HepG2 (cell line): ENCODE measurements at regions not wholly inside any gene's neighbourhood (a gene's known extent, or its start where the extent isn't known, plus 50 kb on each side); places are given as distances from the start of the nearest gene placed in this dataset.

Experiments
- CBX1 ChIP-seq: IDR thresholded peaks from one replicate; pipeline ENCODE4 v1.6.1; 2016; ENCODE audit warnings: antibody characterized with exemption, low read depth
- HNF4A ChIP-seq: sonication (generic); formaldehyde crosslinking; IDR thresholded peaks from 2 replicates; pipeline ENCODE4 v1.4.0; 2020; ENCODE audit warnings: missing genetic modification reagents
- MLXIP ChIP-seq: sonication (generic); formaldehyde crosslinking; IDR thresholded peaks from 2 replicates; pipeline ENCODE4 v1.9.0; 2021; ENCODE audit warnings: missing genetic modification reagents, borderline replicate concordance
- TGIF2 ChIP-seq: IDR thresholded peaks from 2 replicates; pipeline ENCODE4 v1.6.1; 2016; ENCODE audit warnings: control low read depth, missing compliant biosample characterization
- TOPORS ChIP-seq: sonication (generic); formaldehyde crosslinking; IDR thresholded peaks from 2 replicates; pipeline ENCODE4 v1.8.0; 2023; ENCODE audit warnings: mild to moderate bottlenecking, missing genetic modification reagents
- ZNF34 ChIP-seq: sonication (generic); formaldehyde crosslinking; IDR thresholded peaks from 2 replicates; pipeline ENCODE4 v1.4.0; 2020; ENCODE audit warnings: mild to moderate bottlenecking, missing genetic modification reagents, borderline replicate concordance
- ZNF44 ChIP-seq: sonication (generic); formaldehyde crosslinking; IDR thresholded peaks from 2 replicates; pipeline ENCODE4 v1.5.1; 2020; ENCODE audit warnings: mild to moderate bottlenecking, missing genetic modification reagents
- TF ChIP-seq, protein P1 (sequence below): sonication (generic); formaldehyde crosslinking; IDR thresholded peaks from 2 replicates; pipeline ENCODE4 v1.4.0; 2020; ENCODE audit warnings: missing genetic modification reagents, borderline replicate concordance
- TF ChIP-seq, protein P2 (sequence below): sonication (generic); formaldehyde crosslinking; conservative IDR thresholded peaks from 2 replicates; pipeline ENCODE4 v1.5.0; 2020; ENCODE audit warnings: missing genetic modification reagents
- TF ChIP-seq, protein P3 (sequence below): sonication (generic); formaldehyde crosslinking; IDR thresholded peaks from 2 replicates; pipeline ENCODE4 v1.4.0; 2020; ENCODE audit warnings: mild to moderate bottlenecking, missing genetic modification reagents

DNA sequence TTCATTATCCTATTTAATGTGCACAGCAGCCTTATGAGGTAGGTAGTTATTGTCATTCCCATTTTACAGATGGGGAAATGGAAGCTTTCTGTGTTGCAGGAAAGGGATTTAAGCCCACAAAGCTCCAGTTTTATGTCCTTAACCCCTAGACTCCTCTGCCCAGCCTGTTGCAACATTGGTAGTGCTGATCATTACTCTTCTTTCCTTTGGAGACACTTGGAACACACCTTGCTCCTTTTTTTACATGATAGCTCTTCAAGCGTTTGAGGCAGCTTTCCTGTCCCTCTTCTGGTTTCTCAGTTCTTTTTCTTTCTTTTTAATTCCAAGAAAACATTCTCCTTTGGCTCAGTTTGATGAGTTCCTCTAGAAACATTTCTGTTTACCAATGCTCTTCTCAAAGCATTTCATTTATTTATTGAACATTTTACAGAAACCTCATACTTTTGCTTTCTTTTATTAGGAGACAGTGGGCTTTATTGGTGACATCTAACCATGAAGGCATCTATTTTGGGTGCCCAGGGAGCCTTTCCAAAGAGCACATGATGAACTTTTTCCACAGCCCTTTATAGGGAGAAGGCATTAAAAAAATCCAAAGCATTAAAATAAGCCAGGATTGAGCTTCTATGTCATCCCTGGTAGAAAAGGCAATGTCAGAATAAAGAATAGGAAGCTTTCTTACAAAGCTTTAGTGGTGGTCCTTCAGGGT, 218.0 kb downstream of the TMEM38B start (continued):
- TF ChIP-seq, protein P1, sequence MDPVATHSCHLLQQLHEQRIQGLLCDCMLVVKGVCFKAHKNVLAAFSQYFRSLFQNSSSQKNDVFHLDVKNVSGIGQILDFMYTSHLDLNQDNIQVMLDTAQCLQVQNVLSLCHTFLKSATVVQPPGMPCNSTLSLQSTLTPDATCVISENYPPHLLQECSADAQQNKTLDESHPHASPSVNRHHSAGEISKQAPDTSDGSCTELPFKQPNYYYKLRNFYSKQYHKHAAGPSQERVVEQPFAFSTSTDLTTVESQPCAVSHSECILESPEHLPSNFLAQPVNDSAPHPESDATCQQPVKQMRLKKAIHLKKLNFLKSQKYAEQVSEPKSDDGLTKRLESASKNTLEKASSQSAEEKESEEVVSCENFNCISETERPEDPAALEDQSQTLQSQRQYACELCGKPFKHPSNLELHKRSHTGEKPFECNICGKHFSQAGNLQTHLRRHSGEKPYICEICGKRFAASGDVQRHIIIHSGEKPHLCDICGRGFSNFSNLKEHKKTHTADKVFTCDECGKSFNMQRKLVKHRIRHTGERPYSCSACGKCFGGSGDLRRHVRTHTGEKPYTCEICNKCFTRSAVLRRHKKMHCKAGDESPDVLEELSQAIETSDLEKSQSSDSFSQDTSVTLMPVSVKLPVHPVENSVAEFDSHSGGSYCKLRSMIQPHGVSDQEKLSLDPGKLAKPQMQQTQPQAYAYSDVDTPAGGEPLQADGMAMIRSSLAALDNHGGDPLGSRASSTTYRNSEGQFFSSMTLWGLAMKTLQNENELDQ, result no peak
- no peak for TF ChIP-seq MLXIP (CRISPR knock-in tag)
- no peak for TF ChIP-seq TGIF2 (CRISPR knock-in tag)
- TF ChIP-seq HNF4A (CRISPR knock-in tag), result no peak
- TF ChIP-seq CBX1, result no peak
- no peak for TF ChIP-seq ZNF44 (CRISPR knock-in tag)
- TF ChIP-seq, protein P2, sequence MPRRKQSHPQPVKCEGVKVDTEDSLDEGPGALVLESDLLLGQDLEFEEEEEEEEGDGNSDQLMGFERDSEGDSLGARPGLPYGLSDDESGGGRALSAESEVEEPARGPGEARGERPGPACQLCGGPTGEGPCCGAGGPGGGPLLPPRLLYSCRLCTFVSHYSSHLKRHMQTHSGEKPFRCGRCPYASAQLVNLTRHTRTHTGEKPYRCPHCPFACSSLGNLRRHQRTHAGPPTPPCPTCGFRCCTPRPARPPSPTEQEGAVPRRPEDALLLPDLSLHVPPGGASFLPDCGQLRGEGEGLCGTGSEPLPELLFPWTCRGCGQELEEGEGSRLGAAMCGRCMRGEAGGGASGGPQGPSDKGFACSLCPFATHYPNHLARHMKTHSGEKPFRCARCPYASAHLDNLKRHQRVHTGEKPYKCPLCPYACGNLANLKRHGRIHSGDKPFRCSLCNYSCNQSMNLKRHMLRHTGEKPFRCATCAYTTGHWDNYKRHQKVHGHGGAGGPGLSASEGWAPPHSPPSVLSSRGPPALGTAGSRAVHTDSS (CRISPR knock-in tag), result no peak
- no peak for TF ChIP-seq ZNF34 (CRISPR knock-in tag)
- TF ChIP-seq TOPORS (CRISPR knock-in tag), result no peak
- TF ChIP-seq, protein P3, sequence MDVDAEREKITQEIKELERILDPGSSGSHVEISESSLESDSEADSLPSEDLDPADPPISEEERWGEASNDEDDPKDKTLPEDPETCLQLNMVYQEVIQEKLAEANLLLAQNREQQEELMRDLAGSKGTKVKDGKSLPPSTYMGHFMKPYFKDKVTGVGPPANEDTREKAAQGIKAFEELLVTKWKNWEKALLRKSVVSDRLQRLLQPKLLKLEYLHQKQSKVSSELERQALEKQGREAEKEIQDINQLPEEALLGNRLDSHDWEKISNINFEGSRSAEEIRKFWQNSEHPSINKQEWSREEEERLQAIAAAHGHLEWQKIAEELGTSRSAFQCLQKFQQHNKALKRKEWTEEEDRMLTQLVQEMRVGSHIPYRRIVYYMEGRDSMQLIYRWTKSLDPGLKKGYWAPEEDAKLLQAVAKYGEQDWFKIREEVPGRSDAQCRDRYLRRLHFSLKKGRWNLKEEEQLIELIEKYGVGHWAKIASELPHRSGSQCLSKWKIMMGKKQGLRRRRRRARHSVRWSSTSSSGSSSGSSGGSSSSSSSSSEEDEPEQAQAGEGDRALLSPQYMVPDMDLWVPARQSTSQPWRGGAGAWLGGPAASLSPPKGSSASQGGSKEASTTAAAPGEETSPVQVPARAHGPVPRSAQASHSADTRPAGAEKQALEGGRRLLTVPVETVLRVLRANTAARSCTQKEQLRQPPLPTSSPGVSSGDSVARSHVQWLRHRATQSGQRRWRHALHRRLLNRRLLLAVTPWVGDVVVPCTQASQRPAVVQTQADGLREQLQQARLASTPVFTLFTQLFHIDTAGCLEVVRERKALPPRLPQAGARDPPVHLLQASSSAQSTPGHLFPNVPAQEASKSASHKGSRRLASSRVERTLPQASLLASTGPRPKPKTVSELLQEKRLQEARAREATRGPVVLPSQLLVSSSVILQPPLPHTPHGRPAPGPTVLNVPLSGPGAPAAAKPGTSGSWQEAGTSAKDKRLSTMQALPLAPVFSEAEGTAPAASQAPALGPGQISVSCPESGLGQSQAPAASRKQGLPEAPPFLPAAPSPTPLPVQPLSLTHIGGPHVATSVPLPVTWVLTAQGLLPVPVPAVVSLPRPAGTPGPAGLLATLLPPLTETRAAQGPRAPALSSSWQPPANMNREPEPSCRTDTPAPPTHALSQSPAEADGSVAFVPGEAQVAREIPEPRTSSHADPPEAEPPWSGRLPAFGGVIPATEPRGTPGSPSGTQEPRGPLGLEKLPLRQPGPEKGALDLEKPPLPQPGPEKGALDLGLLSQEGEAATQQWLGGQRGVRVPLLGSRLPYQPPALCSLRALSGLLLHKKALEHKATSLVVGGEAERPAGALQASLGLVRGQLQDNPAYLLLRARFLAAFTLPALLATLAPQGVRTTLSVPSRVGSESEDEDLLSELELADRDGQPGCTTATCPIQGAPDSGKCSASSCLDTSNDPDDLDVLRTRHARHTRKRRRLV, result no peak
